ENCODE measurements at regions not wholly inside any gene's neighbourhood (a gene's known extent, or its start where the extent isn't known, plus 50 kb on each side); places are given as distances from the start of the nearest gene placed in this dataset.
"Not testable (repeated sequence)": the region's sequence is repeated elsewhere in the genome, so short reads cannot be mapped to it uniquely, and the experiment has no call there.

- ChIA-PET POLR2A (no interaction called here), CTCF (no interaction called here)
- DNase-seq (ENCODE audit: extremely low spot score) = no peak
- TF ChIP-seq, protein P1, sequence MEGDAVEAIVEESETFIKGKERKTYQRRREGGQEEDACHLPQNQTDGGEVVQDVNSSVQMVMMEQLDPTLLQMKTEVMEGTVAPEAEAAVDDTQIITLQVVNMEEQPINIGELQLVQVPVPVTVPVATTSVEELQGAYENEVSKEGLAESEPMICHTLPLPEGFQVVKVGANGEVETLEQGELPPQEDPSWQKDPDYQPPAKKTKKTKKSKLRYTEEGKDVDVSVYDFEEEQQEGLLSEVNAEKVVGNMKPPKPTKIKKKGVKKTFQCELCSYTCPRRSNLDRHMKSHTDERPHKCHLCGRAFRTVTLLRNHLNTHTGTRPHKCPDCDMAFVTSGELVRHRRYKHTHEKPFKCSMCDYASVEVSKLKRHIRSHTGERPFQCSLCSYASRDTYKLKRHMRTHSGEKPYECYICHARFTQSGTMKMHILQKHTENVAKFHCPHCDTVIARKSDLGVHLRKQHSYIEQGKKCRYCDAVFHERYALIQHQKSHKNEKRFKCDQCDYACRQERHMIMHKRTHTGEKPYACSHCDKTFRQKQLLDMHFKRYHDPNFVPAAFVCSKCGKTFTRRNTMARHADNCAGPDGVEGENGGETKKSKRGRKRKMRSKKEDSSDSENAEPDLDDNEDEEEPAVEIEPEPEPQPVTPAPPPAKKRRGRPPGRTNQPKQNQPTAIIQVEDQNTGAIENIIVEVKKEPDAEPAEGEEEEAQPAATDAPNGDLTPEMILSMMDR (IDR thresholded peaks at IDR 0.05; ENCODE audit: control extremely low read depth, extremely low read depth, low read depth, missing control alignments) = no peak
Observed at GRCh38 chr12:86959766-86960458, 703.7 kb upstream of the MGAT4C start.

- TF ChIP-seq, protein P1 (IDR thresholded peaks at IDR 0.05; ENCODE audit: control extremely low read depth, extremely low read depth, low read depth, missing control alignments) = no peak
- POLR2A ChIA-PET = no interaction called here
- CTCF ChIA-PET = no interaction called here
- DNase-seq (ENCODE audit: extremely low spot score) = no peak
Observed at GRCh38 chr12:86950444-86950843, 694.3 kb upstream of the MGAT4C start.

DNA sequence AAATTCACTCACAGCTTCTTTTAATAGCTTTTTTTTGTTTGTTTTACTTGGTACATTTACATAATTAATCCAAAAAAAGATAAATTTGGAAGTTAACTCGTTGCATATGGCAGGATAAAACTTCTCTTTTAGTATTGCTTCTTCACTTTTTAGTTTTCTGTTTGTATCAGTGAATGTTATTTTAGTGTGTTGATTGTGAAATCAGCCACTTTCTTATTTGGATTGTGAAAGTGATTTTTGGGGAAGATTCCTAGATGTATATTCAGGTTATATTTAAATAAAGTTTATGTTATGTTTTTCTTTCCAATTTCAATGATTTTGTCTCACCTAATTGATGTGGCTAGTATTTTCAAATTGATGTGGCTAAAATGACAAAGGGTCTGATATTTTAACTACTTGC is 693.9 kb upstream of the MGAT4C start:
- TF ChIP-seq, protein P1 (IDR thresholded peaks at IDR 0.05; ENCODE audit: control extremely low read depth, extremely low read depth, low read depth, missing control alignments) = no peak
- POLR2A ChIA-PET = no interaction called here
- DNase-seq (ENCODE audit: extremely low spot score) = no peak
- CTCF ChIA-PET = no interaction called here

GRCh38 chr12:86948851-86949250 is 692.7 kb upstream of the MGAT4C start:
- CTCF ChIA-PET = no interaction called here
- POLR2A ChIA-PET = no interaction called here
- no peak for DNase-seq (ENCODE audit: extremely low spot score)
- TF ChIP-seq, protein P1 (IDR thresholded peaks at IDR 0.05; ENCODE audit: control extremely low read depth, extremely low read depth, low read depth, missing control alignments) = no peak

GRCh38 chr12:86945685-86946196 is 689.5 kb upstream of the MGAT4C start:
- ChIA-PET POLR2A (no interaction called here), CTCF (interaction anchor here (0.7 kb wide), 1 partner anchor 10 kb away, joined by 3 read pairs; no protein-coding TSS in a partner anchor)
- DNase-seq (ENCODE audit: extremely low spot score) = no peak
- TF ChIP-seq, protein P1 (IDR thresholded peaks at IDR 0.05; ENCODE audit: control extremely low read depth, extremely low read depth, low read depth, missing control alignments) = no peak

- CTCF ChIA-PET; DNase-seq (ENCODE audit: extremely low spot score); POLR2A ChIA-PET: not testable (repeated sequence)
Observed at GRCh38 chr12:86944197-86944819, 688.1 kb upstream of the MGAT4C start.

GRCh38 chr12:86931714-86932113 is 675.5 kb upstream of the MGAT4C start:
- CTCF ChIA-PET = no interaction called here
- DNase-seq (ENCODE audit: extremely low spot score) = no peak
- POLR2A ChIA-PET = no interaction called here
- TF ChIP-seq, protein P1 (IDR thresholded peaks at IDR 0.05; ENCODE audit: control extremely low read depth, extremely low read depth, low read depth, missing control alignments) = no peak
